ENCODE measurements at regions not wholly inside any gene's neighbourhood (a gene's known extent, or its start where the extent isn't known, plus 50 kb on each side); places are given as distances from the start of the nearest gene placed in this dataset.

GRCh38 chr9:105064248-105065097 lies 136.5 kb upstream of the ABCA1 start:
- peak; percentile 98 for DNase-seq (ENCODE audit: low read depth)

GRCh38 chr9:105065098-105066088 lies 137.4 kb upstream of the ABCA1 start:
- no peak for DNase-seq (ENCODE audit: low read depth)

GRCh38 chr9:105066275-105066865 lies 138.4 kb upstream of the ABCA1 start:
- no peak for DNase-seq (ENCODE audit: low read depth)

- peak; percentile 78 for DNase-seq (ENCODE audit: low read depth)
These were observed 140.1 kb upstream of the ABCA1 start for GRCh38 chr9:105067895-105068580.

GRCh38 chr9:105069285-105069684 lies 141.3 kb upstream of the ABCA1 start:
- DNase-seq (ENCODE audit: low read depth): no peak

- DNase-seq (ENCODE audit: low read depth): no peak
These were observed 141.7 kb upstream of the ABCA1 start for GRCh38 chr9:105069696-105070095.

- no peak for DNase-seq (ENCODE audit: low read depth)
These were observed 142.2 kb upstream of the ABCA1 start for GRCh38 chr9:105070176-105070575.

- no peak for DNase-seq (ENCODE audit: low read depth)
These were observed 144.5 kb upstream of the ABCA1 start for GRCh38 chr9:105072476-105072875.

GRCh38 chr9:105073147-105073546 lies 145.2 kb upstream of the ABCA1 start:
- no peak for DNase-seq (ENCODE audit: low read depth)

- no peak for DNase-seq (ENCODE audit: low read depth)
These were observed 146.5 kb upstream of the ABCA1 start for GRCh38 chr9:105074491-105074890.

GRCh38 chr9:105076729-105077128 lies 148.8 kb upstream of the ABCA1 start:
- no peak for DNase-seq (ENCODE audit: low read depth)

- no peak for DNase-seq (ENCODE audit: low read depth)
These were observed 151.5 kb upstream of the ABCA1 start for GRCh38 chr9:105079457-105079856.

- no peak for DNase-seq (ENCODE audit: low read depth)
These were observed 154.9 kb upstream of the ABCA1 start for GRCh38 chr9:105082843-105083242.

- DNase-seq (ENCODE audit: low read depth): no peak
These were observed 155.3 kb upstream of the ABCA1 start for GRCh38 chr9:105083256-105083655.

GRCh38 chr9:105087910-105088898 lies 156.2 kb upstream of the SLC44A1 start:
- peak; percentile 86 for DNase-seq (ENCODE audit: low read depth)

GRCh38 chr9:105089874-105090273 lies 154.6 kb upstream of the SLC44A1 start:
- no peak for DNase-seq (ENCODE audit: low read depth)

- DNase-seq (ENCODE audit: low read depth): no peak
These were observed 153.3 kb upstream of the SLC44A1 start for GRCh38 chr9:105091004-105091640.

- no peak for DNase-seq (ENCODE audit: low read depth)
These were observed 150.8 kb upstream of the SLC44A1 start for GRCh38 chr9:105093685-105094084.

GRCh38 chr9:105098370-105098769 lies 146.1 kb upstream of the SLC44A1 start:
- no peak for DNase-seq (ENCODE audit: low read depth)

- DNase-seq (ENCODE audit: low read depth): peak; percentile 18
These were observed 140.7 kb upstream of the SLC44A1 start for GRCh38 chr9:105103776-105104175.

All from LHCN-M2 (cell line).